ENCODE measurements at regions not wholly inside any gene's neighbourhood (a gene's known extent, or its start where the extent isn't known, plus 50 kb on each side); places are given as distances from the start of the nearest gene placed in this dataset.
"Not testable (repeated sequence)": the region's sequence is repeated elsewhere in the genome, so short reads cannot be mapped to it uniquely, and the experiment has no call there.

- DNase-seq: no peak
Observed at GRCh38 chr3:95200384-95200783, 1137.5 kb downstream of the NSUN3 start.

- DNase-seq: no peak
Observed at GRCh38 chr3:95210878-95211277, 1148.0 kb downstream of the NSUN3 start.

GRCh38 chr3:95212117-95212516, 1149.3 kb downstream of the NSUN3 start:
- DNase-seq: no peak

GRCh38 chr3:95215437-95215957, 1152.6 kb downstream of the NSUN3 start:
- no peak for DNase-seq

- DNase-seq: no peak
Observed at GRCh38 chr3:95217661-95218060, 1154.8 kb downstream of the NSUN3 start.

- no peak for DNase-seq
Observed at GRCh38 chr3:95218484-95218883, 1155.6 kb downstream of the NSUN3 start.

- DNase-seq: no peak
Observed at GRCh38 chr3:95226437-95226836, 1163.6 kb downstream of the NSUN3 start.

- no peak for DNase-seq
Observed at GRCh38 chr3:95227092-95227491, 1164.2 kb downstream of the NSUN3 start.

- DNase-seq: no peak
Observed at GRCh38 chr3:95228416-95228815, 1165.6 kb downstream of the NSUN3 start.

- no peak for DNase-seq
Observed at GRCh38 chr3:95235916-95236315, 1173.1 kb downstream of the NSUN3 start.

GRCh38 chr3:95237783-95238182, 1174.9 kb downstream of the NSUN3 start:
- DNase-seq: no peak

GRCh38 chr3:95240395-95240794, 1177.5 kb downstream of the NSUN3 start:
- DNase-seq: no peak

- not testable (repeated sequence) for DNase-seq
Observed at GRCh38 chr3:95241256-95241655, 1178.4 kb downstream of the NSUN3 start.

GRCh38 chr3:95246413-95246812, 1183.6 kb downstream of the NSUN3 start:
- DNase-seq: no peak

GRCh38 chr3:95254061-95254460, 1191.2 kb downstream of the NSUN3 start:
- DNase-seq: no peak

GRCh38 chr3:95254758-95255157, 1191.9 kb downstream of the NSUN3 start:
- no peak for DNase-seq

GRCh38 chr3:95265129-95265528, 1202.3 kb downstream of the NSUN3 start:
- DNase-seq: no peak

GRCh38 chr3:95271395-95271794, 1208.5 kb downstream of the NSUN3 start:
- no peak for DNase-seq

GRCh38 chr3:95272166-95272565, 1209.3 kb downstream of the NSUN3 start:
- DNase-seq: no peak

GRCh38 chr3:95272781-95273180, 1209.9 kb downstream of the NSUN3 start:
- DNase-seq: no peak

- no peak for DNase-seq
Observed at GRCh38 chr3:95277613-95278012, 1214.8 kb downstream of the NSUN3 start.

GRCh38 chr3:95280711-95281352, 1218.0 kb downstream of the NSUN3 start:
- DNase-seq: no peak

- no peak for DNase-seq
Observed at GRCh38 chr3:95289295-95289694, 1226.4 kb downstream of the NSUN3 start.

GRCh38 chr3:95297581-95297980, 1234.7 kb downstream of the NSUN3 start:
- no peak for DNase-seq

- DNase-seq: no peak
Observed at GRCh38 chr3:95302044-95302443, 1239.2 kb downstream of the NSUN3 start.
